Type B pancreatic cell (in vitro differentiated cells): ENCODE measurements at regions not wholly inside any gene's neighbourhood (a gene's known extent, or its start where the extent isn't known, plus 50 kb on each side); places are given as distances from the start of the nearest gene placed in this dataset.

Source experiments
- DNase-seq: peaks from one replicate; pipeline ENCODE4 v3.0.0; 2021; ENCODE audit warnings: mixed read lengths; ENCODE audit not compliant: unreplicated experiment; ENCODE audit errors: extremely low spot score
- H3K27ac Mint-ChIP-seq: 2 replicates; pipeline ENCODE4 v1.8.0; 2021; ENCODE audit warnings: mild to moderate bottlenecking, mixed read lengths
- H3K27me3 Mint-ChIP-seq: 2 replicates; pipeline ENCODE4 v1.8.0; 2021; ENCODE audit warnings: mixed read lengths
- H3K36me3 Mint-ChIP-seq: 2 replicates; pipeline ENCODE4 v1.8.0; 2021; ENCODE audit warnings: mixed read lengths
- H3K4me1 Mint-ChIP-seq: one replicate; pipeline ENCODE4 v1.8.0; 2021; ENCODE audit warnings: mixed read lengths; ENCODE audit not compliant: unreplicated experiment
- H3K4me3 Mint-ChIP-seq: 2 replicates; pipeline ENCODE4 v1.8.0; 2021; ENCODE audit warnings: mild to moderate bottlenecking, mixed read lengths
- H3K9me3 Mint-ChIP-seq: 2 replicates; pipeline ENCODE4 v1.8.0; 2021; ENCODE audit warnings: mixed read lengths
- TF ChIP-seq, protein P1 (sequence below): fragments of 200-600 bp; sonication (generic); conservative IDR thresholded peaks from 2 replicates; pipeline ENCODE4 v1.5.0; 2021; ENCODE audit warnings: antibody characterized with exemption, mild to moderate bottlenecking

GRCh38 chr11:69422645-69423044, 58.8 kb upstream of the LINC01488 start:
- Mint-ChIP-seq H3K36me3 (no peaks in the 10 kb centered on the region), H3K4me3 (no peak overlapping the region), H3K9me3 (no peaks in the 10 kb centered on the region), H3K4me1 (peaks cover 14% of the 10 kb centered on the region), H3K27ac (no peak overlapping the region), H3K27me3 (no peaks in the 10 kb centered on the region)
- no peak for DNase-seq
- TF ChIP-seq, protein P1, sequence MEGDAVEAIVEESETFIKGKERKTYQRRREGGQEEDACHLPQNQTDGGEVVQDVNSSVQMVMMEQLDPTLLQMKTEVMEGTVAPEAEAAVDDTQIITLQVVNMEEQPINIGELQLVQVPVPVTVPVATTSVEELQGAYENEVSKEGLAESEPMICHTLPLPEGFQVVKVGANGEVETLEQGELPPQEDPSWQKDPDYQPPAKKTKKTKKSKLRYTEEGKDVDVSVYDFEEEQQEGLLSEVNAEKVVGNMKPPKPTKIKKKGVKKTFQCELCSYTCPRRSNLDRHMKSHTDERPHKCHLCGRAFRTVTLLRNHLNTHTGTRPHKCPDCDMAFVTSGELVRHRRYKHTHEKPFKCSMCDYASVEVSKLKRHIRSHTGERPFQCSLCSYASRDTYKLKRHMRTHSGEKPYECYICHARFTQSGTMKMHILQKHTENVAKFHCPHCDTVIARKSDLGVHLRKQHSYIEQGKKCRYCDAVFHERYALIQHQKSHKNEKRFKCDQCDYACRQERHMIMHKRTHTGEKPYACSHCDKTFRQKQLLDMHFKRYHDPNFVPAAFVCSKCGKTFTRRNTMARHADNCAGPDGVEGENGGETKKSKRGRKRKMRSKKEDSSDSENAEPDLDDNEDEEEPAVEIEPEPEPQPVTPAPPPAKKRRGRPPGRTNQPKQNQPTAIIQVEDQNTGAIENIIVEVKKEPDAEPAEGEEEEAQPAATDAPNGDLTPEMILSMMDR: no peak

GRCh38 chr11:69423181-69423580, 58.3 kb upstream of the LINC01488 start:
- Mint-ChIP-seq H3K9me3 (no peaks in the 10 kb centered on the region), H3K4me3 (no peak overlapping the region), H3K27ac (no peak overlapping the region), H3K36me3 (no peaks in the 10 kb centered on the region), H3K27me3 (no peaks in the 10 kb centered on the region), H3K4me1 (peaks cover 14% of the 10 kb centered on the region)
- DNase-seq: no peak
- TF ChIP-seq, protein P1: no peak

GRCh38 chr11:69423611-69424385, 57.7 kb upstream of the LINC01488 start:
- TF ChIP-seq, protein P1: no peak

GRCh38 chr11:69424748-69425147, 56.7 kb upstream of the LINC01488 start:
- Mint-ChIP-seq H3K27ac (no peak overlapping the region), H3K9me3 (no peaks in the 10 kb centered on the region), H3K4me1 (peaks cover 8% of the 10 kb centered on the region), H3K27me3 (no peaks in the 10 kb centered on the region), H3K36me3 (no peaks in the 10 kb centered on the region), H3K4me3 (no peak overlapping the region)
- DNase-seq: no peak
- TF ChIP-seq, protein P1: no peak

More at GRCh38 chr11:69423611-69424385, 57.7 kb upstream of the LINC01488 start:
- H3K27ac Mint-ChIP-seq: no peak overlapping the region
- no peaks in the 10 kb centered on the region for H3K36me3 Mint-ChIP-seq
- no peak overlapping the region for H3K4me3 Mint-ChIP-seq
- DNase-seq: no peak
- no peaks in the 10 kb centered on the region for H3K9me3 Mint-ChIP-seq
- H3K27me3 Mint-ChIP-seq: no peaks in the 10 kb centered on the region
- H3K4me1 Mint-ChIP-seq: peaks cover 14% of the 10 kb centered on the region

GRCh38 chr11:69425444-69425843, 56.0 kb upstream of the LINC01488 start:
- Mint-ChIP-seq H3K4me3 (no peak overlapping the region), H3K27ac (no peak overlapping the region), H3K36me3 (no peaks in the 10 kb centered on the region), H3K27me3 (no peaks in the 10 kb centered on the region), H3K9me3 (no peaks in the 10 kb centered on the region), H3K4me1 (peaks cover 4% of the 10 kb centered on the region)
- DNase-seq: no peak
- TF ChIP-seq, protein P1: no peak
